AG10803 (cell line): ENCODE measurements at regions not wholly inside any gene's neighbourhood (a gene's known extent, or its start where the extent isn't known, plus 50 kb on each side); places are given as distances from the start of the nearest gene placed in this dataset.

Source experiments
- DNase-seq: peaks from one replicate; pipeline ENCODE4 v3.0.0; 2010; ENCODE audit warnings: low read depth
- H3K4me3 ChIP-seq: 2 replicates; pipeline ENCODE4 v1.5.1; 2011; ENCODE audit warnings: mild to moderate bottlenecking, low read length, control low read depth
- TF ChIP-seq, protein P1 (sequence below): conservative IDR thresholded peaks from 2 replicates; pipeline ENCODE4 v1.5.1; 2011; ENCODE audit warnings: mild to moderate bottlenecking, low read length, control low read depth, inconsistent platforms

DNA sequence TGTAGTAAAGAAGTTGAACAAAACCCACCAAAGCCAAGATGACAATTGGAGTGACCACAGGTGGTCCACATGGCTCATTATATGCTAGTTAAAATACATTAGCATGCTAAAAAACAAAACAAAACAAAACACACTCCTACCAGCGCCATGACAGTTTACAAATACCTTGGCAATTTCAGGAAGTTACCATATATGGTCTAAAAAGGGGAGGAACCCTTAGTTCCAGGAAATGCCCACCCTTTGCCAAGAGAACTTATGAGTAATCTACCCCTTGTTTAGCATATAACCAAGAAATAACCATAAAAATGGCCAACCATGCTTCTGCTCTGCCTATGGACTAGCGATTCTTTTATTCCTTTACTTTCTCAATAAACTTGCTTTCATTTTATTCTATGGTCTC, 979.1 kb upstream of the POT1 start:
- no peak overlapping the region for H3K4me3 ChIP-seq
- no peak for DNase-seq
- TF ChIP-seq, protein P1, sequence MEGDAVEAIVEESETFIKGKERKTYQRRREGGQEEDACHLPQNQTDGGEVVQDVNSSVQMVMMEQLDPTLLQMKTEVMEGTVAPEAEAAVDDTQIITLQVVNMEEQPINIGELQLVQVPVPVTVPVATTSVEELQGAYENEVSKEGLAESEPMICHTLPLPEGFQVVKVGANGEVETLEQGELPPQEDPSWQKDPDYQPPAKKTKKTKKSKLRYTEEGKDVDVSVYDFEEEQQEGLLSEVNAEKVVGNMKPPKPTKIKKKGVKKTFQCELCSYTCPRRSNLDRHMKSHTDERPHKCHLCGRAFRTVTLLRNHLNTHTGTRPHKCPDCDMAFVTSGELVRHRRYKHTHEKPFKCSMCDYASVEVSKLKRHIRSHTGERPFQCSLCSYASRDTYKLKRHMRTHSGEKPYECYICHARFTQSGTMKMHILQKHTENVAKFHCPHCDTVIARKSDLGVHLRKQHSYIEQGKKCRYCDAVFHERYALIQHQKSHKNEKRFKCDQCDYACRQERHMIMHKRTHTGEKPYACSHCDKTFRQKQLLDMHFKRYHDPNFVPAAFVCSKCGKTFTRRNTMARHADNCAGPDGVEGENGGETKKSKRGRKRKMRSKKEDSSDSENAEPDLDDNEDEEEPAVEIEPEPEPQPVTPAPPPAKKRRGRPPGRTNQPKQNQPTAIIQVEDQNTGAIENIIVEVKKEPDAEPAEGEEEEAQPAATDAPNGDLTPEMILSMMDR = no peak

DNA sequence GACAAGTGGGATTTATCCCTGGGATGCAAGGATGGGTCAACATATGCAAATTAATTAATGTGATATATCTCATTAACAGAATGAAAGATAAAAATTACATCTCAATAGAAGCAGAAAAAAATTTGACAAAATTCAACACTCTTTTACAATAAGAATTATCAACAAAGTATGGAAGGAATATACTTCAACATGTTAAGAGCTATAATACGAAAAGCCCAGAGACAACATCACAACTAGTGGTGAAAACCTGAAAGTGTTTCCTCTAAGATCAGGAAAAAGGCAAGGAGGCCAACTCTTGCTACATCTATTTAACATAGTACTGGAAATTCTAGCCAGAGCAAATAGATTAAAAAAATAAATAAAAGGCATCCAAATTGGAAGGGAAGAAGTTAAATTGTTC, 970.0 kb upstream of the POT1 start:
- TF ChIP-seq, protein P1 = no peak
- DNase-seq = no peak
- no peak overlapping the region for H3K4me3 ChIP-seq

DNA sequence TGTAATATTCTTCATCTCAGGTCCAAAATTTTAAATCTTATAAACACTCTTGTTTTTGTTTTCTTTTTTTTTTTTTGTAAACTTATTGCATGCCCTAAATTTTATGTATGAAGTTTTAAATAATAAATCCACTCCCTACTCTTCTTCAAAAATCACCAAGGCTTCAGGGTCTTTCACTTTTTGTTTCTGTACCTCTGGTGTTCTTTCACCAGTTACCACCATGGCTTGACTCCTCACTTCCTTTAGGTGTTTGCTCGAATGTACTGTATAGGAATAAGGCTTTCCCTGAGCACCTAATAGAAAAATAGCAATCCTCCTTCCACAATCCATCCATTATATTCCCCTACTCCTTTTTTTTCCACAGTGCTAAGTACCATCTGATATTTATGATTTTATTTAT, 962.8 kb upstream of the POT1 start:
- no peak overlapping the region for H3K4me3 ChIP-seq
- TF ChIP-seq, protein P1 = no peak
- no peak for DNase-seq

DNA sequence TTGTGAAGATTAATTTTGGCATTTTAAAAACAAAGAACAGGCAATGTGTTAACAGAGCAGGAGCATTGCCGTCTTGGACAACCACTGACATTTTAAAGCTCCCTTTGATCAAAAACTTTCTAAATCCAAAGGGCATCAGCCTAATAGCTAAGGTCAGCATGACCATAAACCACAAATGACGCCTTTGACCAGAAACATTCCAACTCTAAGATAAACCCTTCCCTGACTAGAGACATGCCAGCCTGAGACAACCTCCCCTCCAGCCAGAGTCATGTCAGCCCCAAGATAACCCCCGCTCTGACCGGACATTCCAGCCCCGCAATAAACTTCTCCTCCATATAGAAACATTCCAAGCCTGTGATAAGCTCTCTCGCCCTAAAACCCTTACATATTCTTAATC, 949.4 kb upstream of the POT1 start:
- H3K4me3 ChIP-seq = no peak overlapping the region
- TF ChIP-seq, protein P1 = no peak
- DNase-seq = no peak

DNA sequence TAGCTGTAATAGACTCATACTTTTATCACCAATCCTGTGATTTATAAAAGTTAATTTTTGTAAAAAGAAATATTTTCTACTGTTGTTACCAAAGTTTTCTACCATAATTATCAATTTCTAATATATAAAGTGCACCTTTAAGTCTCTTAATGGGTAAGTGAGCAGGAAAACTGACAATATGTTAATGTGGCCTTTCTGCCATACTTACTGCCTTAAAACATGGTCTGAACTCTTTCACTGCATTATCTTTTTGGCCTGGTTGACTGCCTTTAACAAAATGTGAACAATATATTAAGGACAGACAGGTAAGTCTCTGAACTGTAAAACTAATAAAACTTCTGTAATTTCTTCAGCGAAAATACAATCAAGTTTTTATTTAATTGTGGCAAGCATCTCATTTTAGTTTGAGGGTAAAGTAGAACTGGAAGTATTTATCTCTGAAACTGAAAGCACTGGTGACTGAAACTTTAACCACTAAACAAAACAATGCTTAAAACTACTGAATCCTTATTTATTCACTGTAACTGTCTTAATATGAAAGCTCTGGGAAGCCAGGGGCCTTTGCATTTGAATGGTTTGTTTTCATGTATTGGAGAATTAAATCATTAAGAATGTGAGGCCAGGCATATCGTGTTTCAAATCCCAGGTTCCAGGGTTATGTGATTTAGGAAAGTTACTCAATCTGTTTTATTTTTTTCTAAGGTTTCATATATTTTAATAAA, 948.8 kb upstream of the POT1 start:
- no peak overlapping the region for H3K4me3 ChIP-seq
- TF ChIP-seq, protein P1 = no peak
- no peak for DNase-seq

DNA sequence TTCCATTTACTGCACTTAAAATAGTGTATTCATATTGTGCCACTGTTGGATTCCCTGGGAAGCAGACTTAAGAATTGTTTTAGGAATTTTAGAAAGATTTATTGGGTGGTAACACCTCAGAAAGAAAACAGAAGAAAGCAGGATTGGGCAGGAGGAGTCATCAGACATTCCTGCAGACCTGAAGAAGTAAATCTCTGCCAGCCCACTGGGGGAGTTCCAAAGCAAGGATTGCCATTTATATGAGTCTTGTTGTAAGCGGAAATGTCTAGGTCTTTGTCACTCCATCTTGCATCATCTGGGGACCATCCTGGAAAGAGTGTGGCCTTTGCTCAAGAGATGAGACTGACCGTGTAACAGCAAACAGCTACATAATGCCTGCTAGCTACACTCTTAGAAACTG, 947.6 kb upstream of the POT1 start:
- no peak for DNase-seq
- H3K4me3 ChIP-seq = no peak overlapping the region
- TF ChIP-seq, protein P1 = no peak

DNA sequence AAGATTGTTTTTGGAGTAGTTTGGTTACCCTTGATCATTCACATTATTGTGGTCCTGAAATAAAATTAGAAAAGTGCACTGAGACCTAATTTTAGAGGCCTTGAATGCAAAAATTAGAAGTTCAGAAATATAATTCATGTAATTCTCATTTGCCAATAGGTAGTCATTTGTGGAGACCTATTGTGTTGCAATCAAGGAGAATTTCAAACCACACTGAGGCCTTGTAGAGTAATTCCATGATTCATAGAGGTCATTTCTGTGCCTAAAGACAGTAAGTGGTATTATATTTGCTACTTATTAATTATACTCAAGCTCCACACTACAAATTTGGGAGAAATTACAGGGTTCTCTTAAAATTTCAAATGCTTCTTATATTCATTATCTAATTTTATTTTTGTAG, 946.8 kb upstream of the POT1 start:
- no peak overlapping the region for H3K4me3 ChIP-seq
- DNase-seq = no peak
- TF ChIP-seq, protein P1 = no peak
